GM18508 (cell line): ENCODE measurements at regions not wholly inside any gene's neighbourhood (a gene's known extent, or its start where the extent isn't known, plus 50 kb on each side); places are given as distances from the start of the nearest gene placed in this dataset.
"Not testable (repeated sequence)": the region's sequence is repeated elsewhere in the genome, so short reads cannot be mapped to it uniquely, and the experiment has no call there.

Experiments
- ATAC-seq: cut with Tn5 transposase; IDR thresholded peaks from one replicate; pipeline ENCODE4 v1.9.1; 2021; ENCODE audit warnings: moderate number of reproducible peaks; ENCODE audit not compliant: insufficient read depth, unreplicated experiment

GRCh38 chr1:95731466-95731865 is 497.5 kb downstream of the RWDD3 start:
- no peak for ATAC-seq

GRCh38 chr1:95733031-95733430 is 499.0 kb downstream of the RWDD3 start:
- ATAC-seq = no peak

DNA sequence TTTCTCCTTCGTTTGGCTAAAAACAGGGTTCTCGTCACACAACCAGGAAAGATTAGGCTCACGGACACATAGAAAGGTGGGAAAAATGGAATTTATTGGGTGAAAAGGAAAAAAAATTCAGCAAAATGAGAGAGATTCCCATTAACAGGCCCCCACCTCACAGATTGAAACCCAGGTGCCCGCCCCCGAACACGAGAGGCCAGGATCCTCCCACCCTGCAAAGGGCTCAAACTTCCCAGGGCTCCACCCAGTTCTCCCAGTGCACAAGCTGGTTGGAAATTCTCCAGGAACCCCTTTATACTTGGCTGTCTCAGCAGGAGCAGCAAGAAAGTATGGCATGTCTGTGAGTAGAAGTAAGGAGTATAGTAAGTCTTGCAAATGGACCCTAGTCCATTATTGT is 499.7 kb downstream of the RWDD3 start:
- no peak for ATAC-seq

GRCh38 chr1:95734560-95734959 is 500.6 kb downstream of the RWDD3 start:
- ATAC-seq = no peak

GRCh38 chr1:95742591-95743089 is 508.6 kb downstream of the RWDD3 start:
- ATAC-seq = no peak

DNA sequence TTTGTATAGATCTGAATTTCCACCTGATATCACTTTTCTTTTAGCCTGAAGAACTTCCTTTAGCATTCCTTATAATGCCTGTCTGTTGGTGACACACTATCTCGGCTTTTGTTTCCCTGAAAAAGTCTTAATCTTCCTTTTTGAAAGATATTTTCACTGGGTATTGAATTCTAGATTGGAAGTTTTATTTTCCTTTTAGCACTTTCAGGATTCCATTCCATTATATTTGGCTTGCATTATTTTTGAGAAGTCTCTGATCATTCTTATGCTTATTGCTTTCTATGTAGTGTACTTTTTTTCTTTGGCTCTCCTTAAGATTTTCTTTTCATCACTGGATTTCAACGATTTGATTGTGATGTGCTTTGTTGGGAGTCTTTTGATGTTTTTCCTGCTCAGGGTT is 510.7 kb downstream of the RWDD3 start:
- no peak for ATAC-seq

DNA sequence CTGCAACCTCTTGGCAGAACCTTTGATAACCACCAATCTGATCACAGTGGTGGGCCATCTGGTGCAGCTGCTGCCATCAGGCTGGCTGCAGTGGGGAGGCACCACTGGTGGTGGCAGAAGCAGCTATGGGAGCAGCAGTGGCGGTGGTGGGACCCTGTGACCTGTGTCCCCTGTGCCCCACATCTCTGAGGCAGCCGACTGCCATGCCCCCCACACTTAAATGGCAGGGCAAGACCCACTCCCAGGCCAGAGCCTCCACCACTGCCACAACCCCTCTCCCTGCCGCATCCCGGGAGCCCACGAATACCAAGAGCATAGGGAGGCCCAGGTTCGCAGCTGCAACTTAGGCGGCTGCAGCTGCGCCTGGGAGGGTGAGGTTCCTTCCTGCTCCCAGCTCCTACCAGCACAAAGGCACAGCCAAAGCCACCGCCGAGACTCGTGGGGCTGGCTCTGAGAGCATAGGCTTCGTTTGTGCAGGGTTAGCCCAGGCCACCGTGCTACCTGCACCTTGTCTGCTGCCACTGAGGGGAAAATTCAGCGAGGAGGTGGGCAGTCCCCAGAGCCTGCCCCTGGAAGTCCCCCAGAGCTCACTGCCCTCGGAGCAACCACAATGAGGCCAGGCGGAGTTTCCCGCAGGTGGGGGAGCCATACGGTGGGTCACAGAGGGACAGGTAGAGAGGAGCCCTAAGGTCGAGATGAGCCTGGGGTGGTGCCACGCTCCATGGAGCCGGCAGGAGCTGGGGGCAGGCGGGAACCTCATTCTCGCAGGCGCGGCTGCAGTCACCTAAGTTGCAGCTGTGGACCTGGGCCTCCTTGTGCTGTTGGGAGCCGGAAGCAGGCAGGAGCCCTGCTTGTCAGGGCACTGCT is 518.7 kb downstream of the RWDD3 start:
- ATAC-seq = no peak

DNA sequence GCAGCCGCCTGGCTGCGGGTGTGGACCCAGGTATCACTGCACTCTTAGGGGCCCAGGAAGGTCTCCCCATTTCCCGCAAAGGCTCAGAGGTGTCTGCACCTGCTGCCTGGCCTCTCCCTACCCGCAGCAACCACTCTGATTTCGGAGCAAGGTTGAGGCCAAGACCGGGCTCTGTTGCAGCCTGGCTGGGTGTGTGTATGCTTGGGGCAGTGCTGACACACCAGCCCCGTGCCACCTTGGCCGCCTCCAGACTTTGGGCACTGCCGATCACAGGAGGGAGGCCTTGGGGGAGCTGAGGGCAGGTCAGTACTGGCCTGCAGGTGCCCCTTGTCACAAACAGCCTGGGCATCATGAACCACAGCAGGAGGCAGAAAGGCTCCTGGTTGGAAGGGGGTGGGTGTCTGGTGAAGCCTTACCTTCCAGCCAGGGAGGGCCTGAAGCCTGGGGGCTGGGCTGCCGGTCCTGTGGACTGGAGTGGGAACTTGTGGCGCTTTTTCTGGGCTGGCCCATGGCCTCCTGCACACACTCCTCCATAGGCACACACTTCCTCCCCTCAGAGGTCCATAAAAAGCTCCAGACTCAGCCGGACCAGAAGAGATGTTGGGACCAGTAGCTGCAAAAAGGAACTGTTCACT is 519.5 kb downstream of the RWDD3 start:
- ATAC-seq = no peak

GRCh38 chr1:95754412-95754811 is 520.4 kb downstream of the RWDD3 start:
- no peak for ATAC-seq

- no peak for ATAC-seq
Measured at GRCh38 chr1:95766036-95766435, 532.0 kb downstream of the RWDD3 start.

DNA sequence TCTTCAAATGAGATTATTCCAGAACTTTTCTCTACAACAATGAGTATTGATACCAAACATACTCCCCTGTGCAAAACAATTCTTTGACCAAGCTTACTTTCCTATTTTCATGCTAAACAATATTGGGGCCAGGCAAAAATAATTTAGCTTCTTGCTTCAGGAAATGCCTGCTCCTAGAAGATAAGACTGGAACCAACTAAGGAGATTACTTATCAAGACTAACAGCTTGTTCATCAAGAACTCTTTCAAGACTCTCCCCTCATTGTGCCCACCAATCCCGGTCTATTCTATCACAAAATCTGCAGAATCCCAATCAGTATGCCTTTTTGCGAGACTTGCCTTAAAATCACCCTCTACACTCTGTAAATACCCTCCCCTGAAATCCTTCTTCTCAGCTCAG is 536.6 kb downstream of the RWDD3 start:
- ATAC-seq = no peak

DNA sequence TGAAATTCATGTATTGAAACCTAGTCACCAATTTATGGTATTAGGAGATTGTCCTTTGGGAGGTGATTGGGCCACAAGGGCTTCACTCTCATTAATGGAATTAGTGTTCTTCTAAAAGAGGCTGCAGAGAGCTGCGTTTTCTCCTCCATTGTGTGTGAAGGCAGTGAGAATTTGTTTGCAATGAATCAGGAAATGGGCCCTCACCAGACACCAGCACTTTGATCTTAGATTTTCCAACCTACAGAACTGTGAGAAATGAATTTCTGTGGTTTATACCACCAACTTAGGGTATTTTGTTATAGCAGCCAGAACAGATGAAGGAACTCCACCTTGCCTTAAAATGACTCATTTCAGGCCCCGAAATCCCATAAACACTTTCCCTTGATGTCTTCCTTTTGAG is 544.2 kb downstream of the RWDD3 start:
- no peak for ATAC-seq

DNA sequence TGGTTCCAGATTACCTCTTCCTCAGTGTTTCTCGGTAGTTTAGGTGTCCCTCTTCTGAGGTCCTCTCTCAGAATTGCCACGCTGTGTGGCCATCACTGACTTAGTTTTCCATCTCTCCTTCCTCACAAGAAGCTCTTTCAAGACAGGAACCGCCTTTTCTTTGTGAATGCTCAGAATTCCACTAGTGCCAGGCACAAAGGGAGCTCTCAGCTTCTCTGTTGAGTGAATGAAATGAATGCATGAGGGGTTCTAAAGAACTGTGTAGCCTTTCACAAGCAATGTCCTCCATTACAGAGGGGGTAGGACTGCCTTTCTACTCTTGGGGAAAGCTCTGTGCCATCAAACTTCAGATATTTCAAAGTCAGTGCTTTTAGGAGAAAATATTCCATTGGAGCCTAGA is 546.8 kb downstream of the RWDD3 start:
- no peak for ATAC-seq

- no peak for ATAC-seq
Measured at GRCh38 chr1:95790136-95790535, 556.1 kb downstream of the RWDD3 start.

- ATAC-seq = no peak
Measured at GRCh38 chr1:95793893-95794292, 559.9 kb downstream of the RWDD3 start.

DNA sequence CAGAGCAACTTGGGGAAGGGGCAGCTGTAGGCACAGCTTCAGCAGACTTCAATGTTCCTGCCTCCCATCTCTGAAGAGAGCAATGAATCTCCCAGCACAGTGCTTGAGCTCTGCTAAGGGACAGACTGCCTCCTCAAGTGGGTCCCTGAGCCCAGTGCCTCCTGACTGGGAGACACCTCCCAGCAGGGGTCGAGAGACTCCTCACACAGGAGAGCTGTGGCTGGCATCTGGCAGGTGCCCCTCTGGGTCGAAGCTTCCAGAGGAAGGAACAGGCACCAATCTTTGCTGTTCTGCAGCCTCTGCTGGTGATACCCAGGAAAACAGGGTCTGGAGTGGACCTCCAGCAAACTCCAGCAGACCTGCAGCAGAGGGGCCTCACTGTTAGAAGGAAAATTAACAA is 563.8 kb downstream of the RWDD3 start:
- not testable (repeated sequence) for ATAC-seq

DNA sequence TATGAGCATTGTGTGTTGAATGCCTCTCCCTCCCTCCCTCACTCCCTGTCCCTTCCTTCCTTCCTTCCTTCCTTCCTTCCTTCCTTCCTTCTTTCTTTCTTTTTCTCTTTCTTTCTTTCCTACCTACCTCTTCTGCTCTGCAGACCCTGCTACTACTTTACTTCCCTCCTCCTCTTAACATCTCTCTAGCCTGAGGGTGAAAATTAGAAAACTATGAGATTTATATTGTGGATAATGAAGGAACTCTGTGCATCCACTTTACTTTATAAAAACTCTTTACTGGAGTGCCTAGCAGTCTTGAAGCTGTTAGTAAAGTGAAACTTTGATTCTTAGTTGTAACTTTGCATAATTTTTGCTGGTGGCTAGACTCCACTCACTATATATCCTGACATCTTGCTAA is 572.2 kb downstream of the RWDD3 start:
- ATAC-seq = no peak

DNA sequence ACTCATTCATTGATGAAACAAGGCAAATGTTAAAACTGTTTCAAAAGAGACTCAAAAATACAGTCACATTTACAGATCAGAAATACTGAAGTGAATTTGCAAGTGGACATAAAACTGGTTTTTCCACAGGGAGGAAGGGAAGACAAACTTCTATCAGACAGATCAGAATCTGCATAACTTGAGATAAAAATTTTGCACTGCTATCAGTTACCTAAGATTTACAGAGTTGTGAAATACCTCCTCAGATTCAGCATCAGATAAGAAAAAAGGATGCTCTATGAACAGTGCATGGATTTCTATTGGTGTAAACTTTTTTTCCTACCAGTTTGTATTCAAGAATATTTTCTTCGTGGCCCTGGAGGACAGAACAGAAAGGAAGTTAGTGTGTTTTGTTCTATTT is 575.4 kb downstream of the RWDD3 start:
- no peak for ATAC-seq

- no peak for ATAC-seq
Measured at GRCh38 chr1:95815511-95815910, 581.5 kb downstream of the RWDD3 start.

GRCh38 chr1:95829556-95829955 is 595.5 kb downstream of the RWDD3 start:
- no peak for ATAC-seq

DNA sequence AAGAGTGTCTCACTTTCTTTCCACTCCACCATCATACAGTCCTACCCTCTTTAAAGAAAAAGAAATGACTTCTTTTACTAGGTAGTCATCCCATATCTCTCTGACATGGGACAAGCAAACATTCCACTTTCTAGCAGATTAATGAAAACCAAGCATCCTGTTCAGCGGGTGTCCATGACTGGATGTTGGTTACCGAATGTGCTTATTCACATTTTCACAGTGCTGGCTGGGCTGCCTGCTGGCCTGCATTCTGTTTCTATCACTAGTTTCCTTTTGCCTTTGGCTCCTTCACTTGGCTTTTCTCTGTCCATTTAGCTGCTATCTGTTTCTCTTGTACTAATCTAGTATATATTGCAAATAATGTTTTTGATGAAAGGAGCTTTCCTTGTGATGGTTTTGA is 598.4 kb downstream of the RWDD3 start:
- no peak for ATAC-seq

- ATAC-seq = no peak
Measured at GRCh38 chr1:95849439-95849838, 615.4 kb downstream of the RWDD3 start.
